Transverse colon (tissue), 4 donors: ENCODE measurements at regions not wholly inside any gene's neighbourhood (a gene's known extent, or its start where the extent isn't known, plus 50 kb on each side); places are given as distances from the start of the nearest gene placed in this dataset.

Experiments
- EP300 ChIP-seq: sonication (generic); formaldehyde crosslinking; IDR thresholded peaks from one replicate; pipeline ENCODE4 v1.6.1; 2017; ENCODE audit warnings: antibody characterized with exemption, low read depth
- POLR2A ChIP-seq: fragments of 450-650 bp; IDR thresholded peaks from one replicate; pipeline ENCODE4 v1.6.1; 2016; ENCODE audit warnings: antibody characterized with exemption, mild to moderate bottlenecking, moderate library complexity
- POLR2AphosphoS5 ChIP-seq, 3 donors: sonication (generic); formaldehyde crosslinking; IDR thresholded peaks; one replicate each; pipeline ENCODE4 v1.6.1; 2016; ENCODE audit warnings: antibody characterized with exemption in 3 of 3
- TF ChIP-seq, protein P1 (sequence below), 5 experiments: fragments of 200-600 bp in 3 of 5; fragments of 450-650 bp in 2 of 5; sonication (generic) in 3 of 5; IDR thresholded peaks; 1 replicate in 2 of 5; 2 replicates in 3 of 5; pipeline ENCODE4 v1.5.1; 2016 to 2017; ENCODE audit warnings: antibody characterized with exemption in 5 of 5, inconsistent platforms in 3 of 5, mild to moderate bottlenecking in 2 of 5, moderate library complexity in 1 of 5

DNA sequence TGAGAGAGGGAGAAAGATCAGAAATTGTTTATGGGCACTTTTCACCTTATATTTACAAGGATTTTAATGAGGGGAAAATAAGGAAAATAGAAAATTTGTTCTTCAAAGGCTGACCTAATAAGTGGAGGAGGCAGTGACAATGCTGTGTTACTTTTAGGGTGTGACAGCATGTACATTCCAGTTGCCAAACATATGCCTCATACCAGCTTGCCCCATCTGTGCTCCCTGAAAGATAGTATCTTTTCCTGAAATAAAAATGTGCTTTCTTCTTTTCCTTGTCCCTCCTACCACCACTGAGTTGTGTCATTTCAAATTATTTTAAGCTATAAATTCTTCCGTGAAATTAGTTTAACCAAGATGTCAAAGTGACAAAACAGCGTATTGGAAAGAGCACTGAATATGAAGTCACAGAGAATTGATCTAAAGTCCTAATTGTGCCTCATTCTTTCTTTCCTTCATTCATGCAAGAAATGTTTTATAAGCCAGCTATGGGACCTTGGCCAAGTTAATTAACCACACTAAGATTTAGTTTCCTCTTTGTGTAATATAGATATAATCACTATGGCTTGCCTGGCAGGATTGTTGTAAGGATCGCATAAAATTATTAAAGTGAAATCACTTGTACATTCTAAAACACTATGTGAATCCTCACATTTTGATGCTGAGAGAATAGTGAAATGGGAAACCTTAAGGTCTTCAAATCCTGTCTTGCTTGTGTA lies 1307.5 kb upstream of the TENM4 start:
- TF ChIP-seq POLR2A (no peak), POLR2AphosphoS5 (IDR thresholded peaks at IDR 0.05) (no peak), EP300 (no peak)
- TF ChIP-seq, protein P1, sequence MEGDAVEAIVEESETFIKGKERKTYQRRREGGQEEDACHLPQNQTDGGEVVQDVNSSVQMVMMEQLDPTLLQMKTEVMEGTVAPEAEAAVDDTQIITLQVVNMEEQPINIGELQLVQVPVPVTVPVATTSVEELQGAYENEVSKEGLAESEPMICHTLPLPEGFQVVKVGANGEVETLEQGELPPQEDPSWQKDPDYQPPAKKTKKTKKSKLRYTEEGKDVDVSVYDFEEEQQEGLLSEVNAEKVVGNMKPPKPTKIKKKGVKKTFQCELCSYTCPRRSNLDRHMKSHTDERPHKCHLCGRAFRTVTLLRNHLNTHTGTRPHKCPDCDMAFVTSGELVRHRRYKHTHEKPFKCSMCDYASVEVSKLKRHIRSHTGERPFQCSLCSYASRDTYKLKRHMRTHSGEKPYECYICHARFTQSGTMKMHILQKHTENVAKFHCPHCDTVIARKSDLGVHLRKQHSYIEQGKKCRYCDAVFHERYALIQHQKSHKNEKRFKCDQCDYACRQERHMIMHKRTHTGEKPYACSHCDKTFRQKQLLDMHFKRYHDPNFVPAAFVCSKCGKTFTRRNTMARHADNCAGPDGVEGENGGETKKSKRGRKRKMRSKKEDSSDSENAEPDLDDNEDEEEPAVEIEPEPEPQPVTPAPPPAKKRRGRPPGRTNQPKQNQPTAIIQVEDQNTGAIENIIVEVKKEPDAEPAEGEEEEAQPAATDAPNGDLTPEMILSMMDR (IDR thresholded peaks at IDR 0.05): no peak
